Suppressor macrophage (primary cell): ENCODE measurements at regions not wholly inside any gene's neighbourhood (a gene's known extent, or its start where the extent isn't known, plus 50 kb on each side); places are given as distances from the start of the nearest gene placed in this dataset.

Source experiments
- DNase-seq, 4 experiments: peaks; one replicate each; pipeline ENCODE4 v3.0.0-alpha.2; 2020 to 2022

DNA sequence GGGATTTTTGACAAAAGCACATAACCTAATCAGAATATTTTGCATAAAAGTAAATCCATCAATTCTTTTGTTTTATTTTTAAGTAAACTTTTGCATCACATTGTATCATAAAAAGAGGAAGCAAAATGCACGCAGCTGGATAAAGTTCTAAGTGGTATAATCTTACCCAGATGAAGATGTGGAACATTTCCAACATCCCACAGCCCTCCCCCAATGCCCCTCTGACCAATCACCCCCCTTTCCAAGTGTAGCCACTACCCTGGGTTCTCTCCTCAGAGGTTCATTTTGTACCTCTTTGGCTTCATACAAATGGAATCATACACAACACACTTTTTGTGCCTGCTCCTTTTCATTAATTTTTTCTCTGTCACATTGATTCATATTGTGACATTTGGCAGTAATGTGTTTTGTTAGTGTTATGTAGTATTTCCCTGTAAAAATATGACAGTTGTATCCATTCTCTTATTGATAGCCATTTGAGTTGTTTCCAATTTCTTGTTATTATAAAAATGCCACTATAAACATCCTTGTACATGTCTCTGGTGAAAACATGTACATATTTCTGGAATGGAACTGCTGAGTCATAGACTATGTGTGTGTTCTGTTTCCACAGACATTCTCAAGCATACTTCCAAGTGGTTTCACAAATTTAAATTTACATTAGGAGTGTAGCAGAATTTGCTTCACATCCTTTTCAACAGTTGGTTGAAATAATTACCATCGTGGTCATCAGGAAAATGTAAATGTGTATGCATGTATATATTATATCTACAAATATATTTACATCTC lies 92.9 kb upstream of the SYNDIG1 start:
- peak in 2 of 4 experiments; percentile 8 to 20 for DNase-seq

- no peak for DNase-seq
Measured at GRCh38 chr20:24373372-24373771, 96.1 kb upstream of the SYNDIG1 start.

DNA sequence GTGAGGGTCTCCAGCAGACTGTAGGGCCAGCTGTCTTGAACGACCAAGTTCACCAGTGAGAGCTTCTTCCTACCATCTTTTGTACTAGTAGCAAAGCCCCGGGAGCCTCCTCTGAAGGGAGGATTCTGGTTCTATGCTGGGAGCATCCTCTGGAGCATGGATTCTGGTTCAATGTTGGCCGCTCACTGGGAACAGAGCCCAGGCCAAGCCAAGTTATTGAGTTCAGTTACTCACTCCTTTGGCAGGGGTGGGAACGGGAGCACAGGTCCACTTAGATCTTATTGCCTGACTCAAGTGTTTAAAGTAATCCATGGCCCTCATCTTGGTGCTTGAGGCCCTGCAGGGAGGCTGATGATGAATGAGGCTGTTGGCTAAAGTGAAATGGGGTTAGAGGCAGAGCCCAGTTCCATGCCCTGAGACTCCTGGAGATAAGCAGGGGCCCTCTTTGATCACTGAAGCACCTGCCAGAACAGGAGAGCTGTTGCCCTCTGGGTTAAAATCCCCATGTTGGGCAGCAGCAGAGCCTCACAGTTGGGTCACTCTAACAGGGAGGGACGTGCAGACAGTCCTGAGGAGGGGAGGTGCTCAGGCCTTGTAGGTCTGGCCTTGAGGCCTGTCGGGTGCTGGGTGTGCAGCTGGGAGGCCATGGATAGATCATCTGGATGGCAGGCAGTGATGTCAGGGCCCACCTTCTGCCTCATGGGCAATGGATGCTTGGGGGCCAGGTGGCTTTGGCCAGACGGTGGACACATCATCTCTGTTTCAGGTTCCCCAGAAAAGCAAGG lies 98.3 kb upstream of the SYNDIG1 start:
- no peak for DNase-seq

DNA sequence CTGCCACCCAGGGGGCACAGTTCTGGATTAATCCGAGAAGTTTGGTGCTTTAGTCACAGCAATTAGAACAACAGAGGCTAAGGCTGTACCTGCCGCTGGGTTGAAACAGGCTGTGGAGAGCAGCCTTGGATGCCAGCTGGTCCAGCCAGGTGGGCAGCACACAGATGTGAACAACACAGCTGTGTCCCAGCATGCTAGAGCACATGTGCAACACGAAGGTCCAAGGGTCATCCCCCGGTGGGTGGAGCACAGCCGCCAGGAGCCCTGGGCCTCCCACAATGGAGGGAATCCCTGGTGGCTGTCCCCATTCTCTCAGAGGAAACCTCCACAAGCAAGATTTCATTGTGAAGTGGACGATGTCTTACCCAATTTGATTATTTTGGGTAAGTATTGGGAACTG lies 99.2 kb upstream of the SYNDIG1 start:
- no peak for DNase-seq

DNA sequence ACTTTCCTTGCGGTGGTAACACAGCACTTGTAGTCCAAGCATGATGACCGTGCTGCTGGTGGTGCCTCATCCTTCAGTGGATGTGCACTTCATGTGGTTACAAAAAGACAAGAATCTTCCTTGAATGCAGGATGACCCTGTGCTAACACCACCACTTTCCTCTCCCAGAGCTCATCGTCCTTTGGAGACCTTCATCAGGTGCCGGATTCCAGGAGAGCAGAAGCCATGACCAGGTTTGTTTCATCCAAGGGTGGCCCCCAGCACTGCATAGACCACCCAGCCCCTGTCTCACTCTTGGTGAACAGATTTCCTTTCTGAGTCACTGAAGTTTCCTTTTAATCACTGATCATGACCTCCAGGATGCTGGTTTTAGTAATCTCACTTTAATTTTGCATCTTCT lies 101.2 kb upstream of the SYNDIG1 start:
- no peak for DNase-seq

DNA sequence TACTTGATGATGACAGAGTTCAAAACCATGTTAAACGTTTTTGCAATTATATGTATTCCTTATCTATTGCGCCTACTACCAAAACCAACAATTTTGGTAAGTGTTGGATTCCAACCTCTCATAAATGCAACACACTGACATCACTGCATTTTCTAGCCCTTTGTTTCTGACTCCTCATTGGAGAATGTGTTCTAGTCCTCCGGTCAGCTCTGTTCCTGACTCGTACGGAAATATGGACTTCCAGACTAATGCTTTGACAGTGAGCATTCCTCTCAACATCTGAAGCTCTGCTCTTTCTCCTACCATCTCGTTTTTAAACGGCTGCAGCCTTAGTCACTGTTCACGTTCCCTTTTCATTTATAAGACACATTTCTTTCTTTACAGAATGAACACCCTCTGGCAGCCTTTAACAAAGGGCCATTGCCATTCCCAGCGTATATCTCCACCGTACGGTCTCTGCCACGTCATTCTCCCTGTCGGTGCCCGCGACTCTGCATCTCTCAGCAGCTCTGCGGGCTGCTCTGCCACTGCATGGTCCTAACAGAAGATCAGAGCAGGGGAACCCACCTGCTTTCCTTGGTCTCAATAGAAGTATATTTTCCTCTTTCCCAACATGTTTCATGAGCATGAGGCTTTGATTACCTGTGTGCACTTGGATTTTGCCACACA lies 103.0 kb upstream of the SYNDIG1 start:
- DNase-seq, result no peak

DNA sequence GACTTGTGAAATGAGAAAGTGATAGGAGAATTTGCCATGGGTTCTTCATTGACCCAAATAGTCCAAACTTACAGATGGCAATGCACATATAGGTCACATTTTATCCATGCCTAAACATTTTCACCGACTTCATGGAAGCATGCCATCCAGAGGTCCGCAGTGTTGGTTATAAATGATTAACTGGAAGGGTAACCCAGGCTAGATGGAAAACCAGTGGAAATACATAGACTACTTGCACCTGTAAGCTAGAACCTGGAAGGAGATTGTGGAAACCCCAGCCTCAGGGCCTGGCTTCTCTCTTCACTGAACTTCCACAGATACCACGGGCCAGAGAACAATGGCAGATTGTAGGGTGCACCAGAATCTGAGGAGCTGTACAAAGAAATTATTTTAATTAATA lies 103.8 kb upstream of the SYNDIG1 start:
- DNase-seq, result no peak

DNA sequence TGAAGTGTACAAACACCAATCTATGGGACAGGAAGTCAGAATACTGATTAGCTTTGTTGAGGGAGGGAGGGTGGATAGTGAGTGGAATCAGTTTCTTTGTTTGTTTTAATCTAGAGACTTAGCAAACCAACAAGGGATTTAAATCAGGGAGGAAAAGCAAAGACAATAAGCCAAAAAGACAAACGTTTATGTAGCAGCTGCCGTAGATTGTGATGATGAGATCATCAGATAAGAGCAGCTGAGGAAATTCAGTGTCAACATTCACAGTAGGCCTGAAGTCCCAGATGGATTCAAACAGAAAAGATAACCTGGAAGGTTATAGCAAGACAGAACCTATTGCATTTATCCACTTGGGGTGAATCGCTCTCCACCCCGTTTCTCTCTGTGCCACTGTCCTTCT lies 104.9 kb upstream of the SYNDIG1 start:
- DNase-seq, result no peak

DNA sequence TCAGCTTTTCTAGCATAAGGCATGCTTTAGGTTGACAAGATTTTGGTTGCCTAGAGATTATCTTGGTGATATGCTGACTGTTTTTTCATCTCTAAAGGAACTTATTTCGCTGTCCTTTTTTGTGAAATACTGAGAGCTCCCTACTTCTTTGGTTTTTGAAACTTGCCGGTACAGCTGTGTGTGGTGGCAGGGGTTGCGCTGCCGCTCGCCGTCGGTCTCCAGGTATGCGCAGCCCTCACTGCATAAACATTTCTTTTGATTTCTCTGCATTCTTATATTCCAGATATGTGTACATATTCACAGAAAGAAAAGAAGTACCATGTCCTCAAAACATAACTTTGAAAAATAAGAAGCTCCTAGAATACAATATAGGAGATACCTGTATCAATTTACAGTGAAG lies 106.4 kb upstream of the SYNDIG1 start:
- DNase-seq, result no peak

DNA sequence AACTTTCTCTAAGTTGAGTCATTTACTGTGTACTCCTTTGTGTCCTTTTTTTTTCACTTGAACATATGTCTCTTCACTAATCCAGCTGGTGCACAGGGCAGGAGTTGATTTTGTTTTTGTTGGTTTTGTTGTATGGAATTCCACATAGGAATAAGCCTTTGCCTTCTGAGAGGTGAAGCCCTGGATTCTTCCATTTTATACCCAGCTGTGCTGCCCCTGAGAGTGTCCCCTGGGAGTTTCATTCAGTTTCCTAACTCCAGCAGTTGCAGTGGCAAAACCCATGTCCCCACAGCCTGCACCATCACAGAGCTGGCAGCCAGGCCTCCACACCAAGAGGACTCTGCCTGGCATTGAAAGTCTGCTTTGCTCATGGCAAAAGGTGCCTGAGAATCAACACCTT lies 107.3 kb upstream of the SYNDIG1 start:
- DNase-seq, result no peak

DNA sequence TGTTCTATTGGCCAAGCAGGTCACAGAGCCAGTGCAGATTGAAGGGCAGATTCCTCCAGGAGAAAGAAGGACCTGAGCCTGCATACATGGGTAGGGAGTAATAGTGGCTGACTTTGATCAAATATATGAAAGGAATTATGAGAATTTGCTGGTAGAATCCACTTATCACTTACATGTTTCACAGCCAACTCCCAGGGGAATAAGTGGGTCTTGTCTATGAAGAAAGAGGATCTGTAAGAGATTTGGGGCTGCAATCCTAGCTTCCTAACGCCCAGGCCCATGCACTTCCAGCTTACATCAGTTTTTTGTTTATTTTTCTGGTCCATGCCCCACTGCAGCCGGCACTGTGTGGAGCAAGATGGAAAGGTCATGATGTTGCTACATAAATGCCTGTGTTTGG lies 107.9 kb upstream of the SYNDIG1 start:
- no peak for DNase-seq

- DNase-seq, result no peak
Measured at GRCh38 chr20:24360531-24360930, 108.9 kb upstream of the SYNDIG1 start.

DNA sequence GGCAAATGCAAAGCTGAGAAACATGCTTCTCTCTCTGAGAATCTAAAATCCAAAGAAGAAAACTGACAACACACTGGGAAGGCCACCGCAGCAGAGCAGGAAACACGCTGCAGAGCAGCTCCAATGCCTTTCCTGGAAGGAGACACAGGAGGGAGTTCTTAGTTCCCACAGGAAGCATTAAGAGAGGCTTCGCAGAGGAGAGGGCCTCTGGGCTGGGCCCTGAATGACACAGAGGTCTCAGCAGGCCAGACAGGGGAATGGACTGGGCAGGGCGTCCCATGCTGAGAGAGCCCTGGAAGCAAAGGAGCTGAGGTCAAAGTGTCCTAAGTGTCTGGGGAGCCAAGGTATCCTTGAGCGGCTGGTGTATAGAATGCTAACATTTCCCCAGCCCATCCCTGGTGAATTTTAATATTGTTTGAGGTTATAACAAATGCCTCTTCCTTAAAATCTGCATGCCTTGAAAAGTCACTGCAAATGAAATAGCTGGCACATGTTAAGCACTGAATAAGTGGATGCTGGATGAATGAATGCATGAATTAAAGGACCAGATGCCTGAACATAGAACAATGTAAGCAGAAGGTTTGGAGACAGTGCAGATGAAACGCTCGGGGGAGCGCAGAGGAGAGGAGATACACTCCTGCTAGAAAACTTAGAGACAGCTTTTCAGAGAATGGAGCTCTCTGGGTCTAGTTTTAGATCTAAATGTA lies 110.0 kb upstream of the SYNDIG1 start:
- no peak for DNase-seq

DNA sequence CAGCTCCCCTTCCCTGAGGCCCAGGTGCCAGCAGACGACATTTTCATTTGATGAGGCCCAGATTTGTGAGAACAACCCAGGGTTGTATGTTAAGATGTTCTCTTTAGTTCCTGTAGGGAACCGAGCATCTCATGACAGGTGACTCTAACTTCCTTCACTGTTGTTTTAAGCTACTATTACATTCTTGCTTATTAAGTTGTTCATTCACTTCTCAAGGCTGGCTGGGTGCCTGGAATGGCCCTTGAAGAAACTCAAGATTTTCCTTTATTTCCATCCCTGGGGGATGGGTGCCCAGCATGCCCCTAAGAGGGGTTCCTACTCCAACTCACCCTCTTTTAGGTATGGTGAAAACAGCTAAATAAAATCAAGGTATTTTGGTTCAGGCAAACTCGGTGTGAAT lies 111.5 kb upstream of the SYNDIG1 start:
- DNase-seq, result no peak

- no peak for DNase-seq
Measured at GRCh38 chr20:24357177-24357576, 112.3 kb upstream of the SYNDIG1 start.

DNA sequence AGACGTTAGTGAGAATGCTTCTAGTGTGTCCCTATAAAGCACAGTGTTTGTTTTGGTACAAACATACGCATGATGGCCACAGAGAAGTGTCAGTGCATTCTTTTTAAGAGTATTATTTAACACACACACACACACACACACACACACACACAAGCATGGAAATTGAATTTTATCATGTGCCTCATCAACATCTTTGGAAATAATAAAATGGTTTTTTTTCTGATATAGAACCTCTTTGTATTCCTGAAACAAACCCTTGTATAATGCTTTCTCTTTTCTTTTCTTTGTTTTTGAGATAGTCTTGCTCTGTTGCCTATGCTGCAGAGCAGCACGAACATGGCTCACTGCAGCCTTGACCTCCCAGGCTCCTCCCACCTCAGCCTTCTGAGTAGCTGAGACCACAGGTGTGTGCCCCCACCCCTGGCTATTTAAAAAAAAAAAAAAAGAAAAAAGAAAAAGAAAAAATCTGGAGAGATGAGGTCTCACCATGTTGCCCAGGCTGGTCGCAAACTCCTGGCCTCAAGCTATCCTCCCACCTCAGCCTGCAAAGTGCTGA lies 116.2 kb upstream of the SYNDIG1 start:
- no peak for DNase-seq

DNA sequence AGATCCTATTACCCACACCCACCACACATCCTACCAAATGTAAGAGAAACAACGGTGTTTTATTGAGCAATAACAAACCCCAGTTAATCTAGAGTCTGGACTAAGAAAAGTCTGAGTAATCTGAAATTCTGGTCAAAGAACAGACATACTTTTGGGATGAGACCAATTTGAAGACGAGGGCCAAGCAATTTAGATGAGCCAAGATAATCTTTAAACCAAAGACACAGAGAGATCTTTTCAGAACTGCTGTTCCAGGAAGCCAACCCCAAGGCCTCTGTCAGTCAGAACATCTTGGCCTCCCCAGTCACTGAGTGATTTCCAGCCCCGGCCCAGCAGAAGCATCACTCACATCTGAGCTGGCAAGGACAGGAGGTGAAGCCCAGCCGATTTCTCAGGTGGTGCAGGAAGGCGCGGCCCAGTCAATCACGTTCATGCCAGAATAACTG lies 118.5 kb upstream of the SYNDIG1 start:
- DNase-seq, result no peak

DNA sequence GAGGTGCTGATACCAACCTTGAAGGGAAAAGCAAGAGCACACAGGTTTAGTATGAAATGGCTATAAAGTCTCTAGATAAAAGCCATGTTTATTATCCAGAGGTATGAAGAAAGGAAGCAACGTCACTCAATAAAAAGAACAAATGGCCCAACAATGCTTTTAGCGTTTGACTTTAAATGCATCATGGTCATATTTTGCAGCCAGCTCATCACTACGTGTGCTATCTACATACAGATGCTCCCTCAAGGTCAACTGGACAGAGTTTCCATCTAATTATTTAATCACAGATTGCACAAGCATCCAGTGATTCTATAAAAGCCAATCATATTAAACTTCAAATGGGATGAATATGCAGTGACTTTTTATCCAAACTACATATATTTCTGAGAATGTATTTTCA lies 127.6 kb upstream of the SYNDIG1 start:
- no peak for DNase-seq

GRCh38 chr20:24340933-24341332 lies 128.5 kb upstream of the SYNDIG1 start:
- no peak for DNase-seq

DNA sequence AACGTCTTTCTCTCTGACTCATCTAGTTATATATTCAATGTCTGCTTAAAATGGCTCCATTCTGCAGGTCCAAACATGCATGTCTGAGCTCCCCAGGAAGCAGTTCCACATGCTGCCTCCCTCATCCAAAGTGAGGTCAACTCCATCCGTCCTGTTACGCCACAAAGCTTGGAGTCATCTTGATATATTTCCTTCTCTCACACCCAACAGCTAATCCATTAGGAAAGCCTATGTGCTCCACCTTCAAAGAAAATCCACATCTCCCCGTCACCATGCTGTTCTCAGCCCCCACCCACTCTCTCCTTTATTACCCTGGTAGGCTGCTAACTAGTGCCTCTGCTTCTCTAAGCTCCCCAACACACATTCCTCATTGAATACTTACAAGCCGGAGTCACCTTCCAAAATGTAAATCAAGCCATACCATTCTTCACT lies 130.2 kb upstream of the SYNDIG1 start:
- DNase-seq, result no peak

GRCh38 chr20:24337551-24337950 lies 131.9 kb upstream of the SYNDIG1 start:
- no peak for DNase-seq

- peak in 1 of 4 experiments; percentile 2 for DNase-seq
Measured at GRCh38 chr20:24337069-24337468, 132.4 kb upstream of the SYNDIG1 start.

DNA sequence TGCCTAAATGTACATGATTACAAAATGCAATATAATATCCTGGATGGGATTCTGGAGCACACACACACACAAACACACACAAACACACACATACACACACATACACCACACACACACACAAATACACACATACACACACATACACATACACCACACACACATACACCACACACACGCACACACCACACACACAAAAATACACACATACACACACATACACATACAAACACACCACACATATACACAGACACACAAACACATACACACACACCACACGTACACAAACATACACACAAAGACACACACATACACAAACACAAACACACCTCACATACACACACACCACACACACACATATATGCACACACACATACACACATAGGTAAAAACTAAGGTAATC lies 134.6 kb upstream of the SYNDIG1 start:
- DNase-seq, result no peak
